T1000 (cell line): ENCODE measurements at regions not wholly inside any gene's neighbourhood (a gene's known extent, or its start where the extent isn't known, plus 50 kb on each side); places are given as distances from the start of the nearest gene placed in this dataset.
"Not testable (repeated sequence)": the region's sequence is repeated elsewhere in the genome, so short reads cannot be mapped to it uniquely, and the experiment has no call there.

Experiments
- DNase-seq: peaks from one replicate; lab custom pipeline; 2025; ENCODE audit warnings: mixed read lengths; lab: John Stamatoyannopoulos, UW

GRCh38 chr1:67482733-67483482 is 52.7 kb upstream of the SERBP1 start:
- DNase-seq = no peak

DNA sequence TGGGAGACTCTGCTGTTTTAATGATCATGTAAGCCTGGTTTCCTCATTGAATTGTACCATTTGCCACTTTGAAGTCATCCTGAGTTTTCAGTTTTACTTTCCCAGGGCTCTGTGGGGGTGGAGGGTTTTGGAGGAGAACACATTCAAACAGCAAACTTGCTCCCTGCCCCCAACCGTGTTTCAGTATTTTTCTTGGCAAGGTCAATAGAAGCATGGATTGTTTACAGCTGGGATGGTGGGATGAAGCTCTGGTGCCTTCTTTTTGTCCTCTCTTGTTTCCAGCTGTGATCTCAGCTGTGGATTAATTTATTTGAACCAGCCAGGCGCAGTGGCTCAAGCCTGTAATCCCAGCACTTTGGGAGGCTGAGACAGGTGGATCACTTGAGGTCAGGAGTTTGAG is 54.3 kb upstream of the SERBP1 start:
- DNase-seq = no peak

DNA sequence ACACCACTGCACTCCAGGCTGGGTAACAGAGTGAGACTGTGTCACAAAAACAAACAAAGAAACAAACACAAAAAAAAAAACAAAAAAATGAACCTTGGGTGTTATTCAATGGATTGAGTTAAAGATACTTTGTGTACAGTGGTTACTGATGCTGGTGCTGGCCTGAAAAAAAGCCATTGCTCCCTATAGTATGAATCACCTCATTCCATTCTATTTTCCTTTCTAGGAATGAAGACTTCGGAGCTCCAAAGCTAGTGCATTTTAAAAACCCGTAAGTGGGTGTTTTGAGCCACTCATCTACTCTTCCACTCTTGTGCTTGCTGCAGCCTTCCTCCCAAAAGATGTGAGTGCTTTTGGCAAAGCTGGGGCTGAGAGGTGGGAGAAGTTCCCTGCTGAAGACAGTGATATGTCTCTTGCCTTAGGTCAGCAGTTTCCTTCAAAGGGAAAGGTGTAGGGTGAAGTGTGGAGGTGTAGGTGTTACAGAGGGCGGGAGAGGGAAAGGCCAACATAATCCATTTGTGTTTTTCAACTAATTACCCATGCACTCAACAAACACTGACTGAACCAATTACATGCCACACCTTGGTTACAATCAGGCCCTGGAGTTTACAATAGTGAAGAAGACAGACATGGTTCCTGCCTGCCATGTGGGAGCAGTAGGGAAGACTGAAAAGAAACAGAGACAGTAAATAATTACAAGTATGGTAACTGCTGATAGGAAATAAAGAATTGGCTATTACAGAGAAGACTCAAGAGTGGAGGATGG is 55.0 kb upstream of the SERBP1 start:
- DNase-seq = no peak

DNA sequence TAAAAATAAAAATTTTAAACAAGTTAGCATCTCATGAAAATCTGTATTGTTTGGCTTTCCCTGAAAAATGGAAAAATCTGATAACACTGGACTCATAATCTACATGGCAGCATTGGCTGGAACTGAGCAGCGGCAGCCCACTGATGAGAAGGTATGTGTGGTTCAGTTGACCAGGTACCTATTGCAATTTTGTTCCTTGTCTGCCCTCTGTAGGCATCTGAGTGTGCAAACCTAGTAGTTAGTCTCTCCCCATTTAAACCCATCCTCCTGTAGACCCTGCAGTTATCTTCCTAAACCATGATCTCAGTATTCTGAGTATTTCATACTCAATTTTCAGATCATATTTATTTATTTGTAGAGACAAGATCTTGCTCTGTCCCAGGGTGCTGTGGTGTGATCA is 59.4 kb upstream of the SERBP1 start:
- no peak for DNase-seq

DNA sequence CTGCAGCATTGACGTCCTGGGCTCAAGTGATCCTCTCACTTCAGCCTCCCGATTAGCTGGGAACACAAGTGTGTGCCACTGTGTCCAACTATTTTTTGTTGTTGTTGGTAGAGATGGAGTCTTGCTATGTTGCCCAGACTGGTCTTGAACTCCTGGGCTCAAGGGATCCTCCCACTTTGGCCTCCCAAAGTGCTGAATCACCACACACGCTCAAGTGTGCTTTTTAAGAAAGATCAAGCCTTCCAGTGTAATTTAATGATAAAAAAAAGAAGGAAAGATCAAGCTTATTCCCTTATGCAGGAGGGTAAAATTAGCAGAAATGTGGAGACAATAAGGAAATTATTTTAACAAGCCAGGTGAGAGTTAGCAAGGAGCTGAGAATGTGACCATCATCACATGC is 61.1 kb upstream of the SERBP1 start:
- no peak for DNase-seq

DNA sequence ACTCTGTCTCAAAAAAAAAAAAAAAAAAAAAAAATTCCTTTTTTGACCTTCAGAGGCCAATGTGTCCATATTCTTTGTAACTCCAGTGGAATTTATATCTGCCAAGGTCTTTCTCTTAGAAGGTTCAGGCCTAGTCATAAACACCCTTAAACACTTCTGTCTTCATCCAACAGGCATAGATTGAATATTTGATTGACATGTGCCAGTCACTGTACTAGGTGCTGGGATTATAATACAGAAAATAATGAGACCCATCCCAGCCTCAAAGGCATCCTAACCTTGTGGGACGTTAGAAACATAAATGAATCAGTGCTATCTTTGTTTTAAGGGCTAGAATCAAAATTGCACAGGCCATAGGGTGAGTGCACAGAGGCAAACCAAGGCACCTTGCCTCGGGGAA is 62.9 kb upstream of the SERBP1 start:
- DNase-seq = no peak

DNA sequence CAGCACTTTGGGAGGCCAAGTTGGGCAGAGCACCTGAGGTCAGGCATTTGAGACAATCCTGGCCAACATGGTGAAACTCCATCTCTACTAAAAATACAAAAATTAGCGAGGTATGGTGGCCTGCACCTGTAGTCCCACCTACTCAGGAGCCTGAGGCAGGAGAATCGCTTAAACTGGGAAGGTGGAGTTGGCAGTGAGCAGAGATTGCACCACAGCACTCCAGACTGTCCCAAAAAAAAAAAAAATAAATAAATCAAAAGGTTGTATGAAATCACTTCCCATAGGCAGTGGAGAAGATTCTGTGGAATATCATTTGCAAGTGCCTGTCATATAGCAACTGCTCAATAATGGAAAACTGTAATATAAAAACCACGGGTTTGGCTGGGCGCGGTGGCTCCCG is 65.1 kb upstream of the SERBP1 start:
- DNase-seq = no peak

DNA sequence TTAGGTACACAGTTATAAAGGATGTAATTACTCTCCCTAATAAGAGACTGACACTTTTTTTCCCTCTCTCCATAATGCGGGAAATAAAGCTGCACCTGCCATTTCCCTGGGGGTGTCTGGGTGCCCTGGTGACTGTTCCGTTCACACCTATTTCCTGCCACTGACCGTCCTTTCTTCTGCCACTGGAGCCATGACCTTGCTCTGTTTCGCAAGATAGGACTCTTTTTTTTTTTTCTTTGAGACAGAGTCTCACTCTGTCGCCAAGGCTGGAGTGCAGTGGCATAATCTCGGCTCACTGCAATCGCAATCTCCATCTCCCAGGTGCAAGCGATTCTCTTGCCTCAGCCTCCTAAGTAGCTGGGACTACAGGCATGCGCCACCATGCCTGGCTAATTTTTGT is 66.1 kb upstream of the SERBP1 start:
- DNase-seq = no peak

- DNase-seq = peak; percentile 84
Measured at GRCh38 chr1:67500413-67500959, 70.3 kb upstream of the SERBP1 start.

GRCh38 chr1:67503974-67504373 is 73.8 kb upstream of the SERBP1 start:
- no peak for DNase-seq

DNA sequence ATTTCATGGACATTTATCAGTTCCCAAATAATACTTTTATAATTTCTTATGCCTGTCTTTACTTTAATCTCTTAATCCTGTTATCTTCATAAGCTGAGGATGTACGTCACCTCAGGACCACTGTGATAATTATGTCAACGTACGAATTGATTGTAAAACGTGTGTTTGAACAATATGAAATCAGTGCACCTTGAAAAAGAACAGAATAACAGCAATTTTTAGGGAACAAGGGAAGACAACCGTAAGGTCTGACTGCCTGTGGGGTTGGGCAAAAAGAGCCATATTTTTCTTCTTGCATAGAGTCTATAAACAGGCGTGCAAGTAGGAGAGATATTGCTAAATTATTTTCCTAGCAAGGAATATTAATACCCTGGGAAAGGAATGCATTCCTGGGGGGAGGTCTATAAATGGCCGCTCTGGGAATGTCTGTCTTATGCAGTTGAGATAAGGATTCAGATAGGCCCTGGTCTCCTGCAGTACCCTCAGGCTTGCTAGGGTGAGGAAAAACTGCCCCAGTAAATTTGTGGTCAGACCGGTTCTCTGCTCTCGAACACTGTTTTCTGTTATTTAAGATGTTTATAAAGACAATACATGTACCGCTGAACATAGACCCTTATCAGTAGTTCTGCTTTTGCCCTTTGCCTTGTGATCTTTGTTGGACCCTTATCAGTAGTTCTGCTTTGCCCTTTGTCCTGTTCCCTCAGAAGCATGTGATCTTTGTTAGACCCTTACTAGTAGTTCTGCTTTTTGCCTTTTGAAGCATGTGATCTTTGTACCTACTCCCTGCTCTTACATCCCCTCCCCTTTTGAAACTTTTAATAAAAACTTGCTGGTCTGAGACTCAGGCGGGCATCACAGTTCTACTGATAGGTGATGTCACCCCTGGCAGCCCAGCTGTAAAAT is 83.4 kb upstream of the SERBP1 start:
- not testable (repeated sequence) for DNase-seq

GRCh38 chr1:67514300-67514699 is 84.1 kb upstream of the SERBP1 start:
- DNase-seq = no peak

DNA sequence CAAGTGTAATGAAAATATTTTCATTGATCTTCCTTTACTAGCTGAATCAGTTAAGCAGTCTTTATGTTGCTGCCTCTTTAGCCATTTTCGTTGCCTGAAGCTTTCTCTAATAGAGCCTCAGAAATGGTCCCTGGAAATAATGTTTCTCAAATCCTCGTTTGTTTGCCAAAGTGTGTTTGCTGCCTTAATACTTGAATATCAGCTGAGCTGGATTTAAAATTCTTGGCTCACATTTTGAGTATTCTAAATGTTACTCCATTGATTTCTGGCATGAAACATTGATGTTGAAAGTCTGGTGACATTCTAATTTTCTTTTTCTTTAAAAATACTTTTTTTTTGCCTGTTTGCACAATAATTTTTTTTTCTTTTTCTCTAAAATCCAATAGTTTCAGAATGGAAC is 84.6 kb upstream of the SERBP1 start:
- no peak for DNase-seq

- no peak for DNase-seq
Measured at GRCh38 chr1:67515324-67516080, 85.3 kb upstream of the SERBP1 start.

- no peak for DNase-seq
Measured at GRCh38 chr1:67517046-67517445, 86.8 kb upstream of the SERBP1 start.

DNA sequence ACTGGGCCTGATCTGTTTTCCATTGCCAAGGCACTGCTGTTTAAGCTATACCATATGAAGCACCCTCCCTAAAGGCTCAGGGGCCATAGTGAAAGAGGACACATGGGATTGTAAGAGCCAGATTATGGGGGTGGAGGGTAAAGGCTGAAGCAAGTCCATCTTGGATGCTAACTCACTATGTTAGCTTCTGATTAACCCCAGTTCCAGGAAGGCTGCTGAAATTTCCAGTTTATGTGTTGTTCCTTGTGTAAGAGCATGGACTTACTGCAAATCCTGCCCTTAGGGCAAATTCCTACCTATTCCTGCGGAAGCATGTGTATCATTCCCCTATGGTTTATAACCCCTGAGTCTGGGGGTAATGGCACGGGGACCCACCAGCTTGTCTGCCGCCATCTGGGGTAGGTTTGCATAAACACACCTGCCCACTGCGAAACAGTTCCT is 91.8 kb upstream of the SERBP1 start:
- DNase-seq = no peak

DNA sequence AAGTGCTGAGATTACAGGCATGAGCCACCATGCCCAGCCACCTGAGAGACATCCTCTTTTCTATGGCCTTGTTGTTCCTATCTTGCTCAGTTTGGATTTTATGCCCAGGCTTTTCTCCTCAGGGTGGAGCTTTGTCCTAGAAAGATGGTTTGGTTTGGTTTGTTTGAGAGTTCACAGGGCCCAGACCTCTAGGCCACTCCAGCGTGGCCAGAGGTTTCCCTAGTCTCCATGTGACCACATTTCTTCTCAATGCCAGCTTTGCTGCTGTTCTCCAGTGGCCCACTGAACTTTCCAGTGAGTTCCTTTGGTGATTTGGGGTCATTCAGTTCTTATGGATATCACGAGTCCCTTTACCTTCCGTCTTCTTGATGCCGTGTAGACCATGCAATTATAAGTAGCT is 92.6 kb upstream of the SERBP1 start:
- DNase-seq = no peak

DNA sequence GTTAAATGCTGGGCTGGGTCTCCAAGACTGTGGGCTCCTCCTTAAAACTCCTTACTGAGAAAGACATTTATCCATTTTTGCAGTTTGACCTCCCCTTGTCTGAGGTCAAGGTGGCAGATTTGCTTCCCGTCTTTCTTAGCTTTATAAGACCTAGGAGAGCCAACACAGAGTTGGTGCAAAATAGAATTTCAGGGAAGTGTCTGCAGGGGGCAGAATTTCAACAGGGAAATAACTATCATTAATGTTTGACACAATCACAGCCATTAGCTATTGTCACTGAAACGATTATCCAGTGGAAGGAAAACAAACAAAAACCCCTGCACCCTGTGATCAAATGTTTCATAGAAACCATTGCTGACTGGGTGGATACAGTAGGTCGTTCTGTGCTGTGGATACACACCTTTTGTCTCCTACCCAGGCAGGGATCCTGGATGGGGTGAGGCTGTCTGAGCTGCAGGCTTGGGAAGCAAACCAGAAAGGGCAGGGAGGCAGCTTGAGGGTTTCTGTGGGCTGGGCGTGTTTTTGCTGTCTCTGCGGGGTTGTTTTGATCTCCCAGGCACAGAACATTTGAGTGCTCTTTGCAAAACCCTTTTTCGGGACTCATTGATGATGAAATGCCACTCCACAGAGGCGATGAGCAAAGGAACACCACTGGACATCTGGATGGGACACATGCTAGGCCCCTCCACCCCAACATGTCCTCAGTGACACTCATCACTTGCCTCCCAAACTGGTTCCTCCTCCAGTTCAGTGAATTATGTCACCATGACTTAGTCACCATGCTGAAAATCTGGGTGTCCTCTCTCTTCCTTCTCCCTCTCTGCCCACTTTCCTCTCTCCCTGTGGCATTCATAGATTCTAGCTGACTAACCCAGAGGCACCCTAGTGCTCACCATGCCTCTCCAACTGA is 94.2 kb upstream of the SERBP1 start:
- no peak for DNase-seq

DNA sequence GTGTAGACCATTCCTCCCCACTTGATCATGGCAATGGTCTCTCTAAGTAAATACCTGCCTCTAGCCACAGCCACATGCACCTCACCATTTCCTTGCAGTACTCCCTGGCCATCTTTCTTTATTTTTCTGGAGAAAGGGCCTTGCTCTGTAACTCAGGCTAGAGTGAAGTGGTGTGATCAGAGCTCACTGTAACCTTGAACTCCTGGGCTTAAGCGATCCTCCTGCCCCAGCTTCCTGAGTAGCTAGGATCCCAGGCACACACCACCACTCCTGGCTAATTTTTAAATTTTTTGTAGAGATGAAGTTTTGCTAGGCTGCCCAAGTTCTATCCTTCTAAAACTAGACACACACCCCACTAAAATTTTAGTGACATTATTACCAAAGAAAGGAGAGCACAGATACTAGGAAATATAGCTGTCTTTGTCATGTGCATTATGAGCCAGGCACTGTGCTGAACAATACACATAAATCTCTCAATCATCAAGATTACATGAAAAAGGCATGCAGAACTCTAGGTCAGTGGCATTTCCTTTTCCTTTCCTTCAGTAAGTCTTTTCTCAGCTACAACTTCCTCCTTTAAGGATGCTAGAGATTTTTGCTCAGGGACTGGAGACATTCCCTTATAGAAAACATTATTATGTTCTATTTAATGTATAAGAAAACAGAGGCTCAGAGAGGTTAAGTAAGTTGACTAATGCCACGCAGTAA is 95.0 kb upstream of the SERBP1 start:
- no peak for DNase-seq

GRCh38 chr1:67528141-67528540 is 97.9 kb upstream of the SERBP1 start:
- no peak for DNase-seq
